NCI-H1092 (cell line): ENCODE measurements at regions not wholly inside any gene's neighbourhood (a gene's known extent, or its start where the extent isn't known, plus 50 kb on each side); places are given as distances from the start of the nearest gene placed in this dataset.

Source experiments
- DNase-seq: peaks from one replicate; lab custom pipeline; 2025; lab: John Stamatoyannopoulos, UW

- no peak for DNase-seq
Measured at GRCh38 chr22:22148905-22149304, 95.7 kb upstream of the VPREB1 start.

- DNase-seq = no peak
Measured at GRCh38 chr22:22144858-22145257, 99.7 kb upstream of the VPREB1 start.

DNA sequence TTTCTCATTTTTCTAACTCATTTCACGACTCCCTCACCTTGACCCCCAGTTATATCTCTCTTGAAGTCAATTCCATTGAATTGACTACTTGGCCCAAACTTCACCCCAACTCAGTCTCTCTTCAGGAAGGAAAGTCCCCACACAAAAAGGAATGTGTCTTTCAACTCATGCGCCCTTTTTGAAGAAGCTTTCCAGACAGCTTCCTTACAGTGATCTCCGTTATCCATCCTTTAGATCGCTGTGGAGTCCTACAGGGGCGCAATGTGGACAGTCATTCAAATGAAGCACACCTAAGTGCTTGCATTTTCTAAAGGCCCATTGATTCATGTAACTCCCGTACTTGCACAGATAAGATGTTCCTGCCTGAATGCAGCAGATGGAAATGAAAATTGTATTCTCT, 101.1 kb upstream of the VPREB1 start:
- no peak for DNase-seq

GRCh38 chr22:22142661-22143060, 101.9 kb upstream of the VPREB1 start:
- DNase-seq = no peak

DNA sequence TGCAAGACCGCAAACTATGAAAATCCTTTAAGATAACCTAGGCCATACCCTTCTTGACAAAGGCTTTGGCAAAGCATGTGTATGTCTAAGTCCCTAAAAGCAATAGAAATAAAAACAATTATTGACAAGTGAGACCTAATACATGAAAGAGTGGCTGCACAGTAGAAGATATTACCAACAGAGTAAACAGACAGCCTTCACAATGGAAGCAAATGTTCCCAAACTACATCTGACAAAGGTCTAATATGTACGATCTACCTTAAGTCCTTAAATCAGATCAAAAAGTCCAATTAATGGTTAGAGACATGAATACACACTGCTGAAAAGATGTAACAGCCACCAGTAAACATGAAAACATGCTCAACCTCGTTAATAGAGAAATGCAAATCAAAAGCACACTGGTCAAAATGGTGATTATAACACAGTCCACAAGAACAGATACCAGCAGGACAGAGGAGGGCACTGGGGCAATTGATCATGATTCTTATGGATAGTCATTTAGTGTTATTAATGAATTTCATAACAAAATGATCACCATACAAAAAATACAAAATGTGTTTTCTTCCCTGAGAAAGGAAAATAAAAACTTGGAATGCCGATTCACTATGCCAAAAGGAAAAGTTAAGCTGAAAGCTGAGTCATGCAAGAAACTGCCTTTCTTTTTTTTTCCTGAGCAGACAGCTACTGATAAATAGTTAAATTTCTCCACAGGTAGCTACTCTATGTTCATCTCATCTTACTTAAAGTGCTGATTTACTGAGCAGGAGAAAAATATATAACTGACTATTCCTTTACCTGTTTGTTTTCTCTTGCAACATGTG, 102.6 kb upstream of the VPREB1 start:
- no peak for DNase-seq

DNA sequence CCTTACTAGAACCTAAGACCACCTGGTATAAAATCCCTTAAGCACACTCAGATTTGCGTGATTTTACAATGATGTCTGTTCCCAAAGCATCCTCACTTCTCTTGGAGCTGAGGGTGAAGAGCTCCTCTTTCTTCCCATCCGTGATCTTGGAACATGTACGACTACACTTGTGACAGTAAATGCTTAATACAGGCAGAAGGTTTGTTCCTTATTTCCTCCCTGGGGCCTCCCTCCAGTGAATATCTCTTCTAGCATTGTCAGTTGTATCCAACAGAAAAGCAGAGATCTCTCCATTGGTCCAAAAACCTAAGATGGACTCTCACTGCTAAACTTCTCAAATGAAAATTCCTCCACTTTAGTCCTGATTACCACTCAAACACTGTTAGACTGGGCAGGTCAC, 103.6 kb upstream of the VPREB1 start:
- no peak for DNase-seq

DNA sequence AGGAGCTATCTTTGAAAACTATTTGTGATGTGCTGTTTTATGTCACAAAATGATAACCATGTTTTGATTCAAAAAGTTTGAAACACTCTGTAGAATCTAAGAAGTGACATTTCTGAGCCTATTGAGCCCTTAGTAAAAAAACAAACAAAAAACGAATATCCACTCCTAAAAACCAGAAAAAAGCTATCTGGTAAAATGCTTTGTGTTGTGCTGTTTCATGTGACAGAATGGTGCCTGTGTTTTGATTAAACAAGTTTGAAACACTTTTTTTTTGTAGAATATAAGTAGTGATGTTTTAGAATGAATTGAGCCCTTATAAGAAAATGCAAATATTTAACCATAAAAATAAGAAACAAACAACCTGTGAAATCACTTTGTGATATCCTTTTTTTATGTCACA, 105.2 kb upstream of the VPREB1 start:
- DNase-seq = no peak

DNA sequence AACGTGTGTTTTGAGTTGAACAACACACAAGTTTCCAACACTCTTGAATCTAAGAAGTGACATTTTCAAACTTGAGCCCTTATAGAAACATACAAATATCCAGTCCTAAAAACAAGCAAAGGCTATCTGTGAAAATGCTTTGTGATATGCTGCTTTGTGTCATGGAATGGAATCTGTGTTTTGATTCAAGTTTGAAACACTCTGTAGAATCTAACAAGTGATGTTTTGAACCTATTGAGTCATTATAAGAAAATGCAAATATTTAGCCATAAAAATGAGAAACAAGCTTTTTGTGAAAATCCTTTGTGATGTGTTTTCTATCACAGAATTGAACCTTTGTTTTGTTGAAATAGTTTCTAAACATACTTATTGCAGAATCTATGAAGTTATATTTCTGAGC, 105.7 kb upstream of the VPREB1 start:
- DNase-seq = no peak

- DNase-seq = no peak
Measured at GRCh38 chr22:22137891-22138290, 106.7 kb upstream of the VPREB1 start.

GRCh38 chr22:22133910-22134309, 110.7 kb upstream of the VPREB1 start:
- DNase-seq = no peak

DNA sequence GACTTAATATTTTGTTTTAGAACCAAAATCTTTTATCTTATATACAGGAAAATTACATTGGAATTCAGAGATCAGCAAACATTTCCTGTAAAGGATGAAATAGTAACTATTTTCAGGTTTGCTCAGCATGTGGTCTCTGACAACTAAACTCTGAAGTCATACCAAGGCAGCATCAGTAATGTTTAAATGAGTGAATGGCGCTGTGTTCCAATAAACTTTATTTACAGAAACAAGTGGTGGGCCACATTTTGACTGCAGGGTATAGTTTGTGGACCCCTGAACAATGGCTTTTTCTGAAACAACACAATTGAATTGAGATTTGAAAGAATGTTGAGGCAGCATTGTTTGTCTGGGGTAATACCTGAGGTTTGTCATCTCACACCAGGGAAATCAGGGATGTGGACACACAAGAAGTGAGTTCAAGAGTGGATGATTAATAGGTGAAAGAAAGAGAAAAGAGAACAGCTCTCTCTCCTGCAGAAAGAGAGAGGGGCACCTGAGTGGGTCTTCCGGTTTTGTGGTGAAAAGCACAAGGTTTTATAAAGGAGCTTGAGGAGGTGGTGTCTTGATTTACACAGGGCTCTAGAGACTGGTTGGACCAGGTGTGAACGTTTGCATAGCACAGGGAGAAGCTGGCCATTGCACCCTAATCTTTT, 113.5 kb upstream of the VPREB1 start:
- DNase-seq = no peak

GRCh38 chr22:22129387-22129786, 115.2 kb upstream of the VPREB1 start:
- no peak for DNase-seq

- DNase-seq = no peak
Measured at GRCh38 chr22:22128440-22128839, 116.1 kb upstream of the VPREB1 start.

DNA sequence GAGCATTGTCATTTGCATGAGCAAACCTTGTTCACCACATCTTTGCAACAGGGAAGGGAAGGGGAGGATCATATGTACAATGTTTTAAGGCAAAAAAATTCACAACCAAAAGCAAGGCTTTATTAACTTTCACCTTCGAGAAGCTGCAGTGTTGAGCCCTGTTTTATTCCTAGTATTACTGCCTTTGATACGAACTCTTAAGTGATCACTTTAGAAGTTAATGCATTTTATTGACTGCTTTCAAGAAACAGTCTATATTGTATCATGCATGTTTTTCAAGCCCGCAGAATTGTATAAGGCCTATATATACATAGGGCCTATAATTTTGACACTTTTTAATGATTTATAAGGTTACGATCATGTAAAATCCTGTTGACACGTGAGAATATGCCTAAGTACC, 117.5 kb upstream of the VPREB1 start:
- DNase-seq = no peak

DNA sequence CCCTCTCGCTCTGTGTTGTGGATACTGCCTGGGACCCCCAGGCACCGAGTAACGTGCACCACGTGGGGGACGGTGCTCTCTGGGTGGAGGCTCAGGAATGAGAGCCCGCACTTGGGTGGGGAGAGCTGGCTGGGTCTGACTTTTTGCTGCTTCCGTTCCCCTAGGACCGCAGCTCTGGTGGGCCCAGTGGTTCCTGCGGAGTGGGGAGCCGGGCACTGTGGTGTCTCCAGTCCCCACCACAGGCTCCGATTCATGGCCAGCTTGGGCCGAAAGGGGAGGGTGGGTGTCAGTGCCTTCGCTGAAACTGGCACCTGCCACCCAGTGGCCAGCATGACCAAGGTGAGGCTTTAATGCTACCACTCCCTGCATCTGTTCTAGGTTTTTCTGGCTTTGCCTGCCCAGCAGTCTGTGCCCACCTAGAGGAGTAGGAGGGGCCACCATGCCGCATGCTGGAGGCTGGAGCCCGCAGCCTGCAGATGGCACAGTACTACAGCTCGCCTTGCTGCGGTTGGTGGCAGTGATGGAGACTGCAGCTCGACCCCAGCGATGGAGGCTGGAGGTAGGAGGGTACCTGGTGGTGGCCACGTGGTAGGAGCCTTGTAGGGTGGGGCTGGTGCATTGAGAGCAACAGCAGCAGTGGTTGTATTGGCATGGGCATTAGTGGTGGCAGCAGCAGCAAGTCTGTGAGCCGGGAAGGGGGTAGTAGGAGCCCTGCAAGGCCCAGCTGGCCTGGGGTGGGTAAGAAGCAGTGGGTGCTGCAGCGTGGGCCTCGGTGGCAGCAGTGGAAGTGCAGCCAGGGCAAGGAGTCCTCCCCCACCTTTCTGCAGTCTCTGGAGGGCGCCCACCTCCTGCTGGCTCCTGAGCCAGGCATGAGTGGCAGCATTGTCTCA, 118.8 kb upstream of the VPREB1 start:
- DNase-seq = no peak

DNA sequence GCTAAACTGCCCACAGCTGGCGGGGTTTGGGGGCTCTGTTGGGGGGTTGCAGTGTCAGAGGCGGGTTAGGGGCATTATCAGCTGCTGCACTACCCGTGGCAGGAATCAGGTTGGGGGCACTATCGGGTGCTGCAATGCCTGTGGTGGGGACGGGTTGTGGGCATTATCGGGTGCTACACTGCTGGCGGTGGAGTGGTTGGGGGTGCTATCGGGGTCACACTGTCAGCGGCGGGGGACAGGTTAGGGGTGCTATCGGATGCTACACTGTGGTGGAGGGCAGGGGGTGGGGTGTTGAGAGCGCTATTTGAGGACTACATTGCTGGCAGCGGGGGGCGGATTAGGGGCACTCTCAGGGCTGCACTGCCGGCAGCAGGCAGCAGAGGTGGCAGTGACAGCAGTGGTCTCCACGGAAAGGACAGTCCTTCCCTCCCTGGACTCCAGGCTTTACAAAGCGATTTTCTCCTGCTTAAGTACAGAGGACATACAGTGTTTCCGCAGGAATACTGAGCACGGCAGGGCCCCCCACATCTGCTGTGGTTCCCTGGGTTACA, 119.5 kb upstream of the VPREB1 start:
- no peak for DNase-seq

DNA sequence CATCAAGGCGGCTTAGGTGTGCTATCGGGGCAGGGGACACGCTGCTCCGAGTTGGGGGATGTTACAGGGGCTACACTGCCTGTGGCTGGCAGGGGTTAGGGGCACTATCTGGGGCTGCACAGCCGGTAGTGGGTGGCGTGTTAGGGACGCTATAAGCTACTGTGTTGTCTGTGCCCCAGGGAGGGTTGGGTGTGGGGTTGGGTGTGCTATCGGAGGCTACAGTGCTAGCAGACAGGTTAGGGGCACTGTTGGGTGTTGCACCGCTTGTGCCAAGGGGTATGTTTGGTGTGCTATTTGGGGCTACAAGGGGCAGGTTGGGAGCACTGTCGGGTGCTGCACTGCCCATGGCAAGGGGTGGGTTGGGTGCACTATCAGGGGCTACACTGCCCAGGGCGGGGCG, 120.2 kb upstream of the VPREB1 start:
- DNase-seq = no peak

DNA sequence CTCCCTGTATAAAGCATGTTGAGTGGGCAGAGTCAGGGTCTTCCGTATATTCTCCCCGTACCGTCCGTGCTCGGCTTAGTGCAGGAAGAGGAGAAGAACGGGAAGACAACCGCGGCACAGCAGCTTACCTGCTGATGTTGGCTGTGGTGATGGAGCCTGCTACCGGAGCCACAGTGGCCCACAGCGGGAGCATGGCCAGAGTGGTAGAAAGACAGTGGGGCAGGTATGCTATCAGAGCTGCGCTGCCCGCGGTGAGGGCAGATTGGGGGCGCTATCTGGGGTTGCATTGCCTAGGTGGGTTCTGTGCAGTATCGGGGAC, 120.7 kb upstream of the VPREB1 start:
- no peak for DNase-seq

DNA sequence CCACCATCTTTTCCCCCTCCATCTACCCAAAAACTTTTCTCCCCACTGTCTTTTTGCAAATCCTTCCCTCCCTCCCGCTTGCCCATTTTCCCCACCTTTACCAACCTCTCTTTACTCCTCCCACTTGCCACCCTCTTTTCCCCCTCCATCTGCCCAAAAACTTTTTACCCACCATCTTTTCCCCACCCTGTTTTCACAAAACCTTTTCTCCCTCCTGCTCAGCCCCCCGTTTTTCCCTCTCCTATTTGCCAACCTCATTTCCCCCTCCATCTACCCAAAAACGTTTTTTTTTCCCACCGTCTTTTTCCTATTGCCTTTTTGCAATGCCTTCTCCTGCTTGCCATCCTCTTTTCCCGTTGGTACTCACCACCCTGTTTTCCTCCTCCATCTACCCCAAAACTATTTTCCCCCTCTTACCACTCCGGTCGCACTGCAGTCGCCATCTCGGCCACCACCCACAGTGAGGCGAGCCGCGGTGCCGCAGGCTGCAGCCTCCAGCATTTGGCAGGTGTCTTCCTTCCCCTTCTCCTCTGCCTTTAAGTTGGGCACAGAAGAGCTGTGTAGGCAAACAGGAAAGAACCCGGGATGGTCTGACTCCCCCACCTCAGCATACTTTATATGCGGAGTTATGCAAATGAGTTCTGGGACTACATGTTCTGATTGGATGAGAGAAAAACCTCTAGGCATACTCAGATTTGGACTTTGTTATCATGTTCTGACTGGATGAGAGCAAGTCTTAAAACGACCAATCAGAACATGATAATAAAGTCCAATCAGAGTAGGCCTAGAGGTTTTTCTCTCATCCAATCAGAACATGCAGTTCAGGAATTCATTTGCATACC, 121.2 kb upstream of the VPREB1 start:
- no peak for DNase-seq

- no peak for DNase-seq
Measured at GRCh38 chr22:22122348-22123117, 122.1 kb upstream of the VPREB1 start.

DNA sequence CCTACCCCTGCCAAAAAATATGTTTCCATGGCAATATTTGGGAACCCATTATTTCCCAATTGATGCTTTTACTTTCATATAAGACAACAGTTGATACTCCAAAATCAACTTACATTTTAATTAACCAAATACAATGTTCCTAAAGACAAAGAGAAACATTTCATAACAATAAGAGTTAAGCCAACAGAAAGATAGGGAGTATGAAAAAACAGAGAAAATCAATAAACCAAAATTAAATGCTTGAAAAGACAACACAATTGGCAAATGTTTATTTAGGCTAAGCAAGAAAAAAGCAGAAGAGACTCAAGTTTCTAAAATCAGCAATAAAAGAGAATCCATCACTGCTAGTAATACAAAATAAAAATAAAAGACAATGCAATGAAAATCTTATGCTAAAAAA, 123.1 kb upstream of the VPREB1 start:
- DNase-seq = no peak
